ENCODE measurements at regions not wholly inside any gene's neighbourhood (a gene's known extent, or its start where the extent isn't known, plus 50 kb on each side); places are given as distances from the start of the nearest gene placed in this dataset.

DNA sequence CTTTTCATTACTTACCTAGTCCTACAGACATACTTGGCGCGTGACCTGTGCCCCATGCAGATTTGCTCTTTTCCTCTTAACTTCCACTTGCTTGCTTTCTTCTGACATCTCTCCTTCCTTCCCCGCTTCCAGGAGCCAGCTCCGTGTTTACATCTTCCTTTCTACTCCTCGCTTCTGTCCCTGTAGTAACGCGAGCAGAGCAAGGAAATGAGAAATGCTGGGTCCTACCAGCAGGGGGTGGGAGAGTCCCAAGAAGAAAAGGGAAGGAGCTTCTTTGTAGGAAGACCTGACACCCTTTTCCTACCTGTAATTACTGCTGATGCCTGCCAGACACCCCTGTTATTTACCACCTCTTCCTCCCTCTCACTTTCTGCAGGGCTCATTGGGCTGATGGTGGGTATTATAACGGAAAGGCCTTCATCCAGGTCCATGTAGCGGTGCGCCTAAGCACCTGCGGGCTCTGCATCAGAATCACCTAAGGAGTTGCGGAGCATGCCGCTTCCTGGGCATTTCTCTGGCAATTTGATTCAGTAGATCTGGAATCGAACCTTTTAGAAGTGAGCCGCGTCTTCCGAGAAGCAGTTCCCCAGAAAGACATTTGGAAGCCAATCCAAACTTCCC is 1260.8 kb upstream of the WWC1 start:
- TF ChIP-seq POLR2AphosphoS5 (IDR thresholded peaks at IDR 0.05; ENCODE audit: borderline replicate concordance, low read depth, low read length) (no peak), EZH2 (IDR thresholded peaks at IDR 0.05) (no peak), FOXP2 (optimal IDR thresholded peaks at IDR 0.05; ENCODE audit: control extremely low read depth, extremely low read length, insufficient read depth) (no peak)
